ENCODE measurements at regions not wholly inside any gene's neighbourhood (a gene's known extent, or its start where the extent isn't known, plus 50 kb on each side); places are given as distances from the start of the nearest gene placed in this dataset.

GRCh38 chr11:98027652-98028051 lies 993.1 kb upstream of the CNTN5 start:
- no peak for DNase-seq (ENCODE audit: extremely low spot score)

GRCh38 chr11:98029832-98030231 lies 990.9 kb upstream of the CNTN5 start:
- TF ChIP-seq L3MBTL2 (conservative IDR thresholded peaks at IDR 0.05) = no peak
- no peak for TF ChIP-seq SUZ12 (IDR thresholded peaks at IDR 0.05)
- no peak for TF ChIP-seq ELF4 (IDR thresholded peaks at IDR 0.05)
- TF ChIP-seq SP1 (IDR thresholded peaks at IDR 0.05) = no peak
- TF ChIP-seq HDGF (IDR thresholded peaks at IDR 0.05; ENCODE audit: borderline replicate concordance) = no peak
- TF ChIP-seq ZNF384 (IDR thresholded peaks at IDR 0.05) = no peak
- TF ChIP-seq PKNOX1 (IDR thresholded peaks at IDR 0.05) = no peak
- TF ChIP-seq FOXM1 (IDR thresholded peaks at IDR 0.05; ENCODE audit: borderline replicate concordance) = no peak
- TF ChIP-seq ARNT (IDR thresholded peaks at IDR 0.05) = no peak
- no peak for TF ChIP-seq BHLHE40 (IDR thresholded peaks at IDR 0.05; ENCODE audit: borderline replicate concordance)
- no peak for TF ChIP-seq TARDBP (IDR thresholded peaks at IDR 0.05)
- no peak for TF ChIP-seq CTBP1 (IDR thresholded peaks at IDR 0.05; ENCODE audit: borderline replicate concordance)
- TF ChIP-seq NFRKB (IDR thresholded peaks at IDR 0.05) = no peak
- no peak for TF ChIP-seq LEF1 (IDR thresholded peaks at IDR 0.05; ENCODE audit: borderline replicate concordance)
- no peak for TF ChIP-seq FOXA1 (IDR thresholded peaks at IDR 0.05)
- TF ChIP-seq FOXK2 (IDR thresholded peaks at IDR 0.05) = no peak
- POLR2A ChIA-PET = no interaction called here
- no peak for DNase-seq (ENCODE audit: extremely low spot score)
- CTCF ChIA-PET = no interaction called here

More at GRCh38 chr11:98027652-98028051, 993.1 kb upstream of the CNTN5 start:
- ChIA-PET POLR2A (no interaction called here), CTCF (no interaction called here)
- TF ChIP-seq PKNOX1 (IDR thresholded peaks at IDR 0.05) = no peak
- TF ChIP-seq FOXM1 (IDR thresholded peaks at IDR 0.05; ENCODE audit: borderline replicate concordance) = no peak
- TF ChIP-seq FOXA1 (IDR thresholded peaks at IDR 0.05) = no peak
- no peak for TF ChIP-seq ARNT (IDR thresholded peaks at IDR 0.05)
- TF ChIP-seq L3MBTL2 (conservative IDR thresholded peaks at IDR 0.05) = no peak

GRCh38 chr11:98036810-98037209 lies 983.9 kb upstream of the CNTN5 start:
- CTCF ChIA-PET = no interaction called here
- DNase-seq (ENCODE audit: extremely low spot score) = no peak
- POLR2A ChIA-PET = no interaction called here
- TF ChIP-seq HDGF (IDR thresholded peaks at IDR 0.05; ENCODE audit: borderline replicate concordance) = no peak
- no peak for TF ChIP-seq CTBP1 (IDR thresholded peaks at IDR 0.05; ENCODE audit: borderline replicate concordance)
- TF ChIP-seq PKNOX1 (IDR thresholded peaks at IDR 0.05) = no peak
- no peak for TF ChIP-seq ZNF384 (IDR thresholded peaks at IDR 0.05)
- no peak for TF ChIP-seq SUZ12 (IDR thresholded peaks at IDR 0.05)
- no peak for TF ChIP-seq FOXK2 (IDR thresholded peaks at IDR 0.05)
- no peak for TF ChIP-seq FOXA1 (IDR thresholded peaks at IDR 0.05)
- TF ChIP-seq ELF4 (IDR thresholded peaks at IDR 0.05) = no peak
- no peak for TF ChIP-seq SP1 (IDR thresholded peaks at IDR 0.05)
- TF ChIP-seq FOXM1 (IDR thresholded peaks at IDR 0.05; ENCODE audit: borderline replicate concordance) = no peak
- no peak for TF ChIP-seq TARDBP (IDR thresholded peaks at IDR 0.05)

GRCh38 chr11:98040061-98040808 lies 980.5 kb upstream of the CNTN5 start:
- TF ChIP-seq BHLHE40 (IDR thresholded peaks at IDR 0.05; ENCODE audit: borderline replicate concordance) = no peak
- TF ChIP-seq NFRKB (IDR thresholded peaks at IDR 0.05) = no peak
- POLR2A ChIA-PET = no interaction called here
- DNase-seq (ENCODE audit: extremely low spot score) = no peak
- CTCF ChIA-PET = no interaction called here

GRCh38 chr11:98047647-98048046 lies 973.1 kb upstream of the CNTN5 start:
- CTCF ChIA-PET = no interaction called here
- no peak for DNase-seq (ENCODE audit: extremely low spot score)
- TF ChIP-seq CTBP1 (IDR thresholded peaks at IDR 0.05; ENCODE audit: borderline replicate concordance) (no peak), SUZ12 (IDR thresholded peaks at IDR 0.05) (no peak), ARNT (IDR thresholded peaks at IDR 0.05) (no peak), FOXM1 (IDR thresholded peaks at IDR 0.05; ENCODE audit: borderline replicate concordance) (no peak), HDGF (IDR thresholded peaks at IDR 0.05; ENCODE audit: borderline replicate concordance) (no peak), FOXA1 (IDR thresholded peaks at IDR 0.05) (no peak), LEF1 (IDR thresholded peaks at IDR 0.05; ENCODE audit: borderline replicate concordance) (no peak), ZNF384 (IDR thresholded peaks at IDR 0.05) (no peak), BHLHE40 (IDR thresholded peaks at IDR 0.05; ENCODE audit: borderline replicate concordance) (no peak), ELF4 (IDR thresholded peaks at IDR 0.05) (no peak), SP1 (IDR thresholded peaks at IDR 0.05) (no peak), NFRKB (IDR thresholded peaks at IDR 0.05) (no peak), PKNOX1 (IDR thresholded peaks at IDR 0.05) (no peak), TARDBP (IDR thresholded peaks at IDR 0.05) (no peak), FOXK2 (IDR thresholded peaks at IDR 0.05) (no peak), L3MBTL2 (conservative IDR thresholded peaks at IDR 0.05) (no peak)
- POLR2A ChIA-PET = no interaction called here

- POLR2A ChIA-PET = no interaction called here
- CTCF ChIA-PET = no interaction called here
- no peak for DNase-seq (ENCODE audit: extremely low spot score)
- TF ChIP-seq ARNT (IDR thresholded peaks at IDR 0.05) = no peak
- no peak for TF ChIP-seq PKNOX1 (IDR thresholded peaks at IDR 0.05)
- TF ChIP-seq SUZ12 (IDR thresholded peaks at IDR 0.05) = no peak
- TF ChIP-seq ZNF384 (IDR thresholded peaks at IDR 0.05) = no peak
- TF ChIP-seq NFRKB (IDR thresholded peaks at IDR 0.05) = no peak
- no peak for TF ChIP-seq ELF4 (IDR thresholded peaks at IDR 0.05)
- TF ChIP-seq TARDBP (IDR thresholded peaks at IDR 0.05) = no peak
- TF ChIP-seq L3MBTL2 (conservative IDR thresholded peaks at IDR 0.05) = no peak
Measured at GRCh38 chr11:98053851-98054250, 966.9 kb upstream of the CNTN5 start.
